H1 (cell line): ENCODE measurements at regions not wholly inside any gene's neighbourhood (a gene's known extent, or its start where the extent isn't known, plus 50 kb on each side); places are given as distances from the start of the nearest gene placed in this dataset.

ENCODE experiments used
- CTCF ChIA-PET: fragments of 300-600 bp; sonication (Branson Sonifier 250); formaldehyde crosslinking; loops from one replicate; lab custom pipeline; 2021; ENCODE audit not compliant: partially characterized antibody; lab: Charles Lee
- POLR2A ChIA-PET: fragments of 300-600 bp; sonication (Branson Sonifier 250); formaldehyde crosslinking; loops from one replicate; lab custom pipeline; 2021; ENCODE audit warnings: inconsistent platforms; ENCODE audit not compliant: partially characterized antibody; lab: Charles Lee
- DNase-seq, 2 experiments: peaks; one replicate each; pipeline versions ENCODE4 v3.0.0 to v3.0.0-alpha.2; 2010 to 2022; ENCODE audit warnings: low spot score in 2 of 2, low read depth in 1 of 2, mixed read lengths in 1 of 2
- FAIRE-seq: peaks from 2 replicates; lab custom pipeline; 2011; peaks lifted over from hg19 to GRCh38; lab: Jason Lieb, UNC
- H2AFZ ChIP-seq: 2 replicates; pipeline ENCODE4 v1.8.1; 2012; ENCODE audit warnings: low read length, inconsistent platforms
- H2AK5ac ChIP-seq: 2 replicates; pipeline ENCODE4 v1.6.1; 2013; ENCODE audit warnings: low read depth, low read length
- H2BK120ac ChIP-seq: replicated peaks from 2 replicates; pipeline ENCODE3; 2013; ENCODE audit warnings: low read depth, low read length, inconsistent platforms
- H2BK12ac ChIP-seq: 2 replicates; pipeline ENCODE4 v1.6.1; 2013; ENCODE audit warnings: low read depth, low read length
- H2BK15ac ChIP-seq: 2 replicates; pipeline ENCODE4 v1.6.1; 2013; ENCODE audit warnings: low read length
- H2BK20ac ChIP-seq: 2 replicates; pipeline ENCODE4 v1.6.1; 2013; ENCODE audit warnings: low read length
- H2BK5ac ChIP-seq: 2 replicates; pipeline ENCODE4 v1.6.1; 2013; ENCODE audit warnings: low read depth, low read length
- H3K14ac ChIP-seq: 2 replicates; pipeline ENCODE4 v1.6.1; 2013; ENCODE audit warnings: inconsistent platforms; ENCODE audit not compliant: insufficient read length
- H3K18ac ChIP-seq: 2 replicates; pipeline ENCODE4 v1.6.1; 2013; ENCODE audit warnings: low read length; ENCODE audit errors: extremely low read depth
- H3K23ac ChIP-seq: 2 replicates; pipeline ENCODE4 v1.6.1; 2013; ENCODE audit warnings: inconsistent platforms; ENCODE audit not compliant: insufficient read length
- H3K23me2 ChIP-seq: 2 replicates; pipeline ENCODE4 v1.6.1; 2013; ENCODE audit warnings: low read depth, low read length
- H3K27ac ChIP-seq: 2 replicates; pipeline ENCODE4 v1.6.1; 2011; ENCODE audit warnings: low read depth, low read length, inconsistent platforms
- H3K27me3 ChIP-seq, 4 experiments: replicated peaks in 1 of 4; 1 replicate in 1 of 4; 2 replicates in 3 of 4; pipeline versions ENCODE4 v1.6.1 to v1.8.1; 2011 to 2013; ENCODE audit warnings: low read length in 3 of 4, mild to moderate bottlenecking in 3 of 4, inconsistent platforms in 2 of 4, mixed read lengths in 2 of 4, moderate library complexity in 1 of 4; ENCODE audit not compliant: control insufficient read depth in 3 of 4, insufficient read depth in 3 of 4; ENCODE audit errors: extremely low read depth in 1 of 4
- H3K36me3 ChIP-seq, 4 experiments: 2 replicates each; pipeline versions ENCODE4 v1.6.1 to v1.8.1; 2011 to 2013; ENCODE audit warnings: mild to moderate bottlenecking in 4 of 4, low read length in 3 of 4, moderate library complexity in 2 of 4, control low read depth in 1 of 4, inconsistent platforms in 1 of 4; ENCODE audit not compliant: insufficient read depth in 4 of 4, control insufficient read depth in 2 of 4
- H3K4ac ChIP-seq: replicated peaks from 2 replicates; pipeline ENCODE3; 2013; ENCODE audit warnings: low read length, low read depth, mixed read lengths, inconsistent platforms; ENCODE audit not compliant: insufficient read length
- H3K4me1 ChIP-seq, 4 experiments: replicated peaks in 1 of 4; 1 replicate in 1 of 4; 2 replicates in 3 of 4; pipeline versions ENCODE4 v1.6.1 to v1.8.1; 2011 to 2013; ENCODE audit warnings: low read length in 3 of 4, inconsistent platforms in 2 of 4, mixed read lengths in 1 of 4; ENCODE audit not compliant: insufficient read depth in 4 of 4, control insufficient read depth in 3 of 4
- H3K4me2 ChIP-seq, 2 experiments: 2 replicates each; pipeline versions ENCODE4 v1.6.1 to v1.8.1; 2011 to 2013; ENCODE audit warnings: low read depth in 2 of 2, low read length in 2 of 2, control low read depth in 1 of 2, inconsistent platforms in 1 of 2, mild to moderate bottlenecking in 1 of 2; ENCODE audit not compliant: insufficient read depth in 1 of 2
- H3K4me3 ChIP-seq, 4 experiments: fragments of 200-600, 300-600 bp in 1 of 4; sonication (generic), shearing (Covaris generic), sonication (Bioruptor Twin) in 1 of 4; 2 replicates each; pipeline versions ENCODE4 v1.5.1 to v1.8.1; 2011 to 2016; ENCODE audit warnings: low read length in 4 of 4, low read depth in 3 of 4, control low read depth in 2 of 4, inconsistent platforms in 2 of 4, mild to moderate bottlenecking in 2 of 4, mixed read lengths in 1 of 4, moderate library complexity in 1 of 4; ENCODE audit not compliant: insufficient read depth in 2 of 4; ENCODE audit errors: extremely low read depth in 1 of 4
- H3K56ac ChIP-seq: replicated peaks from 2 replicates; pipeline ENCODE3; 2013; ENCODE audit warnings: low read depth, mild to moderate bottlenecking, mixed read lengths, low read length, inconsistent platforms; ENCODE audit not compliant: insufficient read length
- H3K79me1 ChIP-seq: 2 replicates; pipeline ENCODE4 v1.6.1; 2013; ENCODE audit warnings: low read depth, low read length, control low read depth
- H3K79me2 ChIP-seq, 2 experiments: 2 replicates each; pipeline versions ENCODE4 v1.6.1 to v1.8.1; 2012 to 2013; ENCODE audit warnings: low read length in 2 of 2, mild to moderate bottlenecking in 2 of 2, inconsistent platforms in 1 of 2; ENCODE audit not compliant: insufficient read depth in 2 of 2, control insufficient read depth in 1 of 2
- H3K9ac ChIP-seq, 4 experiments: replicated peaks in 1 of 4; 1 replicate in 1 of 4; 2 replicates in 3 of 4; pipeline versions ENCODE4 v1.6.1 to v1.8.1; 2011 to 2013; ENCODE audit warnings: low read depth in 3 of 4, low read length in 3 of 4, control low read depth in 2 of 4, mild to moderate bottlenecking in 2 of 4, moderate library complexity in 2 of 4, inconsistent platforms in 1 of 4; ENCODE audit errors: extremely low read depth in 1 of 4
- H3K9me3 ChIP-seq, 2 experiments: 2 replicates each; pipeline versions ENCODE4 v1.6.1 to v1.8.1; 2012 to 2013; ENCODE audit warnings: mild to moderate bottlenecking in 2 of 2, moderate library complexity in 2 of 2, control low read depth in 1 of 2, inconsistent platforms in 1 of 2, low read depth in 1 of 2, low read length in 1 of 2, mixed read lengths in 1 of 2; ENCODE audit not compliant: insufficient read depth in 2 of 2
- H4K20me1 ChIP-seq, 2 experiments: replicated peaks in 1 of 2; 2 replicates each; pipeline versions ENCODE3 to v1.8.1; 2011 to 2013; ENCODE audit warnings: inconsistent platforms in 2 of 2, low read length in 2 of 2, mild to moderate bottlenecking in 1 of 2; ENCODE audit not compliant: insufficient read depth in 2 of 2, control insufficient read depth in 1 of 2
- H4K5ac ChIP-seq: 2 replicates; pipeline ENCODE4 v1.6.1; 2013; ENCODE audit warnings: low read length, low read depth, mixed read lengths, inconsistent platforms; ENCODE audit not compliant: insufficient read length
- H4K8ac ChIP-seq: 2 replicates; pipeline ENCODE4 v1.8.0; 2013; ENCODE audit warnings: mild to moderate bottlenecking, moderate library complexity, low read length, inconsistent platforms; ENCODE audit not compliant: insufficient read depth; ENCODE audit errors: extremely low read depth
- H4K91ac ChIP-seq: replicated peaks from 2 replicates; pipeline ENCODE3; 2013; ENCODE audit warnings: low read length, mixed read lengths, inconsistent platforms; ENCODE audit not compliant: insufficient read length
- EGR1 ChIP-seq: IDR thresholded peaks from 2 replicates; pipeline ENCODE4 v1.6.1; 2011; ENCODE audit warnings: low read depth, low read length, borderline replicate concordance
- FOSL1 ChIP-seq: IDR thresholded peaks from 2 replicates; pipeline ENCODE4 v1.6.1; 2011; ENCODE audit warnings: mild to moderate bottlenecking, low read depth, low read length, moderate library complexity; ENCODE audit not compliant: insufficient read depth
- GABPA ChIP-seq: IDR thresholded peaks from 2 replicates; pipeline ENCODE4 v1.6.1; 2011; ENCODE audit warnings: mild to moderate bottlenecking, low read length, moderate library complexity, borderline replicate concordance; ENCODE audit not compliant: insufficient read depth
- JUN ChIP-seq: IDR thresholded peaks from 2 replicates; pipeline ENCODE4 v1.6.1; 2011; ENCODE audit warnings: low read depth, mild to moderate bottlenecking, improper control_type of control experiment, low read length
- MAFK ChIP-seq: IDR thresholded peaks from 2 replicates; pipeline ENCODE4 v1.6.1; 2012; ENCODE audit warnings: low read depth, mild to moderate bottlenecking, improper control_type of control experiment, low read length
- NRF1 ChIP-seq: IDR thresholded peaks from 2 replicates; pipeline ENCODE4 v1.6.1; 2011; ENCODE audit warnings: mild to moderate bottlenecking, low read depth, low read length, improper control_type of control experiment
- POU5F1 ChIP-seq: IDR thresholded peaks from 2 replicates; pipeline ENCODE4 v1.6.1; 2011; ENCODE audit warnings: low read depth, mild to moderate bottlenecking, low read length, moderate library complexity
- SP2 ChIP-seq: IDR thresholded peaks from 2 replicates; pipeline ENCODE4 v1.6.1; 2012; ENCODE audit warnings: mild to moderate bottlenecking, low read length, inconsistent platforms
- TCF12 ChIP-seq: IDR thresholded peaks from 2 replicates; pipeline ENCODE4 v1.6.1; 2011; ENCODE audit warnings: low read depth, mild to moderate bottlenecking, low read length
- WGBS, 2 experiments: shearing (Covaris generic) in 1 of 2; methylation state at CpG; one replicate each; pipeline versions ENCODE4 v1.1.6 to v1.1.7; 2013 to 2015; ENCODE audit warnings: low lambda C conversion rate in 2 of 2, mixed read lengths in 2 of 2, inconsistent platforms in 1 of 2, low coverage in 1 of 2, missing lambda C conversion rate in 1 of 2; ENCODE audit not compliant: insufficient replicate concordance in 2 of 2, insufficient coverage in 1 of 2, insufficient read length in 1 of 2; ENCODE audit errors: extremely low coverage in 1 of 2, missing lambda C conversion rate in 1 of 2; 5-methylcytosine and 5-hydroxymethylcytosine counted together
- TF ChIP-seq, protein P1 (sequence below), 3 experiments: IDR thresholded peaks; 1 replicate in 2 of 3; 2 replicates in 1 of 3; pipeline versions ENCODE4 v1.5.1 to v1.6.1; 2011; ENCODE audit warnings: low read length in 3 of 3, mild to moderate bottlenecking in 3 of 3, inconsistent platforms in 2 of 3, low read depth in 1 of 3, moderate library complexity in 1 of 3; ENCODE audit not compliant: insufficient read depth in 1 of 3; ENCODE audit errors: control extremely low read depth in 1 of 3
- TF ChIP-seq, protein P2 (sequence below): IDR thresholded peaks from 2 replicates; pipeline ENCODE4 v1.6.1; 2011; ENCODE audit warnings: low read depth, mild to moderate bottlenecking, low read length; ENCODE audit not compliant: insufficient read depth

DNA sequence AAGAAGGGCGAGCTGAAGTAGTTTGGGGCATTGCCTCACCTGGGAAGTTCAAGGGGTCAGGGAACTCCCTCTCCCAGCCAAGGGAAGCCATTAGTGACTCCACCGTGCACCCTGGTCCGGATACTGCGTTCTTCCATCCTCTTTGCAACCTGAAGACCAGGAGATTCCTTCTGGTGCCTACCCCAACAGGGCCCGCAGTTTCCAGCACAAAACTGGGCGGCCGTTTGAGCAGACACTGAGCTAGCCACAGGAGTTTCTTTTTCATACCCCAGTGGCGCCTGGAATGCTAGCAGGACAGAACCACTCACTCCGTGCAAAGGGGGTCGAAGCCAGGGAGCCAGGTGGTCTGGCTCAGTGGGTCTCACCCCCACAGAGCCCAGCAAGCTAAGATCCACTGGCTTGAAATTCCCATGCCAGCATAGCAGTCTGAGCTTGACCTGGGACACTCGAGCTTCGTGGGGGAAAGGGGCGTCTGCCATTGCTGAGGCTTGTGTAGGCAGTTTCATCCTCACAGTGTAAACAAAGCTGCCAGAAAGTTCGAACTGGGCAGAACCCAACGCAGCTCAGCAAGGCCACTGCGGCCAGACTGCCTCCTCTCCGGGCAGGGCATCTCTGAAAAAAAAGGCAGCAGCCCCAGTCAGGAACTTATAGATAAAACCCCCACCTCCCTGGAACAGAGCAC lies 1039.4 kb upstream of the IGFBP7 start:
- no peak overlapping the region for H2BK15ac ChIP-seq
- no peak for TF ChIP-seq SP2
- no peak for TF ChIP-seq JUN
- no peak for TF ChIP-seq FOSL1
- no peak for TF ChIP-seq EGR1
- no peak for TF ChIP-seq TCF12
- TF ChIP-seq, protein P1, sequence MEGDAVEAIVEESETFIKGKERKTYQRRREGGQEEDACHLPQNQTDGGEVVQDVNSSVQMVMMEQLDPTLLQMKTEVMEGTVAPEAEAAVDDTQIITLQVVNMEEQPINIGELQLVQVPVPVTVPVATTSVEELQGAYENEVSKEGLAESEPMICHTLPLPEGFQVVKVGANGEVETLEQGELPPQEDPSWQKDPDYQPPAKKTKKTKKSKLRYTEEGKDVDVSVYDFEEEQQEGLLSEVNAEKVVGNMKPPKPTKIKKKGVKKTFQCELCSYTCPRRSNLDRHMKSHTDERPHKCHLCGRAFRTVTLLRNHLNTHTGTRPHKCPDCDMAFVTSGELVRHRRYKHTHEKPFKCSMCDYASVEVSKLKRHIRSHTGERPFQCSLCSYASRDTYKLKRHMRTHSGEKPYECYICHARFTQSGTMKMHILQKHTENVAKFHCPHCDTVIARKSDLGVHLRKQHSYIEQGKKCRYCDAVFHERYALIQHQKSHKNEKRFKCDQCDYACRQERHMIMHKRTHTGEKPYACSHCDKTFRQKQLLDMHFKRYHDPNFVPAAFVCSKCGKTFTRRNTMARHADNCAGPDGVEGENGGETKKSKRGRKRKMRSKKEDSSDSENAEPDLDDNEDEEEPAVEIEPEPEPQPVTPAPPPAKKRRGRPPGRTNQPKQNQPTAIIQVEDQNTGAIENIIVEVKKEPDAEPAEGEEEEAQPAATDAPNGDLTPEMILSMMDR (IDR thresholded peaks at IDR 0.05; ENCODE audit: control extremely low read depth in 1 of 3, insufficient read depth in 1 of 3, low read depth in 1 of 3, low read length in 3 of 3): no peak
- TF ChIP-seq NRF1: no peak
- no peak for TF ChIP-seq MAFK
- TF ChIP-seq GABPA: no peak
- TF ChIP-seq POU5F1: no peak
- TF ChIP-seq, protein P2, sequence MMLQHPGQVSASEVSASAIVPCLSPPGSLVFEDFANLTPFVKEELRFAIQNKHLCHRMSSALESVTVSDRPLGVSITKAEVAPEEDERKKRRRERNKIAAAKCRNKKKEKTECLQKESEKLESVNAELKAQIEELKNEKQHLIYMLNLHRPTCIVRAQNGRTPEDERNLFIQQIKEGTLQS: no peak

More for the DNA sequence above, 1039.4 kb upstream of the IGFBP7 start:
- H3K56ac ChIP-seq: no peak overlapping the region
- no peak for FAIRE-seq
- H3K4me2 ChIP-seq: no peak overlapping the region
- H2BK5ac ChIP-seq: no peak overlapping the region
- H4K20me1 ChIP-seq: no peaks in the 10 kb centered on the region
- no peak overlapping the region for H3K4me3 ChIP-seq
- H3K18ac ChIP-seq: no peak overlapping the region
- no peak overlapping the region for H3K27ac ChIP-seq
- no peaks in the 10 kb centered on the region for H3K79me2 ChIP-seq
- H3K4me1 ChIP-seq: no peaks in the 10 kb centered on the region
- no peak overlapping the region for H3K4ac ChIP-seq
- H2BK120ac ChIP-seq: no peak overlapping the region
- H2AK5ac ChIP-seq: no peak overlapping the region
- H3K9ac ChIP-seq: no peak overlapping the region
- H2BK20ac ChIP-seq: no peak overlapping the region
- H3K79me1 ChIP-seq: no peaks in the 10 kb centered on the region
- H3K23ac ChIP-seq: no peak overlapping the region
- ChIA-PET CTCF (no interaction called here), POLR2A (no interaction called here)
- H3K9me3 ChIP-seq: no peaks in the 10 kb centered on the region
- H2BK12ac ChIP-seq: no peak overlapping the region
- WGBS, 2 experiments: 91% methylated on average over 17 of the region's 17 CpGs; no CpG with 5 or more reads in 1 of the 2 experiments
- H3K36me3 ChIP-seq: no peaks in the 10 kb centered on the region
- no peak for DNase-seq
- no peak overlapping the region for H4K8ac ChIP-seq
- H3K14ac ChIP-seq: no peak overlapping the region
- no peaks in the 10 kb centered on the region for H3K23me2 ChIP-seq
- H2AFZ ChIP-seq: peak overlapping the region; percentile 70; the same call in 1 of the 2 replicates
- H4K91ac ChIP-seq: no peak overlapping the region
- no peaks in the 10 kb centered on the region for H3K27me3 ChIP-seq
- H4K5ac ChIP-seq: no peak overlapping the region
